OCI-LY1 (cell line): ENCODE measurements at regions not wholly inside any gene's neighbourhood (a gene's known extent, or its start where the extent isn't known, plus 50 kb on each side); places are given as distances from the start of the nearest gene placed in this dataset.

Source experiments
- EZH2 ChIP-seq: fragments of 200-600 bp; sonication (generic), shearing (Covaris generic); IDR thresholded peaks from 2 replicates; pipeline ENCODE4 v1.8.0; 2017; ENCODE audit warnings: borderline replicate concordance, mixed run types, mild to moderate bottlenecking, antibody characterized with exemption, low read length, moderate library complexity, mixed read lengths
- TF ChIP-seq, protein P1 (sequence below): fragments of 200-600 bp; sonication (generic), shearing (Covaris generic); IDR thresholded peaks from 2 replicates; pipeline ENCODE4 v1.5.1; 2017; ENCODE audit warnings: mild to moderate bottlenecking, antibody characterized with exemption, low read length, moderate library complexity, mixed read lengths

DNA sequence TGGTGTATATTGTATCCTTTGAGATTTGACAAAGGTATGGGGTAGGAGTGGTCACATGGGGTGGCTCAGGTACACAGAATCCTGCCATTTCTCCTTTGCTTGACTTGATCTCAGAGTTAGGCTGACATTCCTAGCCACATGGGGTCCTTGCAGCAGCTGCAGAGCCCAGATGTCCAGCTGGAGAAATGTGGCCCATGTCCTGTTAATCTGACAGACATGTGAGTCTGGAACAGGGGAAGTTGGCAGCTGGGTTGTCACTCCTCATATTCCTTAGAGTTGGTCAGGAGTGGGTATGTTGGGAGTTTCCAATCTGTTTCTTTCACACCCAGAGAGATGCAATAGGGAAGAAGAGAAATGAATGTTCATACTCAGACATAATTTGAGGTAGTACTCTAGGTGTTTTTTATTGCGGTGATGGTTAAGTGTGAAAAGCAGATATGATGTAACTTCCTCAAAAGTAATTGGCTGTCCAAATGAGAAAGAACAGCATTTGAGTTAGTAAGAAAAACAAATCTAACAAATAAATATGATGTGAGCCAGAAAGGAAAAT, 402.6 kb upstream of the MEIS1 start:
- TF ChIP-seq, protein P1, sequence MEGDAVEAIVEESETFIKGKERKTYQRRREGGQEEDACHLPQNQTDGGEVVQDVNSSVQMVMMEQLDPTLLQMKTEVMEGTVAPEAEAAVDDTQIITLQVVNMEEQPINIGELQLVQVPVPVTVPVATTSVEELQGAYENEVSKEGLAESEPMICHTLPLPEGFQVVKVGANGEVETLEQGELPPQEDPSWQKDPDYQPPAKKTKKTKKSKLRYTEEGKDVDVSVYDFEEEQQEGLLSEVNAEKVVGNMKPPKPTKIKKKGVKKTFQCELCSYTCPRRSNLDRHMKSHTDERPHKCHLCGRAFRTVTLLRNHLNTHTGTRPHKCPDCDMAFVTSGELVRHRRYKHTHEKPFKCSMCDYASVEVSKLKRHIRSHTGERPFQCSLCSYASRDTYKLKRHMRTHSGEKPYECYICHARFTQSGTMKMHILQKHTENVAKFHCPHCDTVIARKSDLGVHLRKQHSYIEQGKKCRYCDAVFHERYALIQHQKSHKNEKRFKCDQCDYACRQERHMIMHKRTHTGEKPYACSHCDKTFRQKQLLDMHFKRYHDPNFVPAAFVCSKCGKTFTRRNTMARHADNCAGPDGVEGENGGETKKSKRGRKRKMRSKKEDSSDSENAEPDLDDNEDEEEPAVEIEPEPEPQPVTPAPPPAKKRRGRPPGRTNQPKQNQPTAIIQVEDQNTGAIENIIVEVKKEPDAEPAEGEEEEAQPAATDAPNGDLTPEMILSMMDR, result no peak
- TF ChIP-seq EZH2, result no peak
